Mucosa of gallbladder (tissue), 1 donor: ENCODE measurements at regions not wholly inside any gene's neighbourhood (a gene's known extent, or its start where the extent isn't known, plus 50 kb on each side); places are given as distances from the start of the nearest gene placed in this dataset.
A peak's percentile ranks its signal among the peaks of the same experiment; 100 is the strongest.

Source experiments
- DNase-seq: peaks from one replicate; pipeline ENCODE4 v3.0.0-alpha.2; 2020; ENCODE audit warnings: low spot score
- donor health status: DM: no; HTN: no; CAD: no.

GRCh38 chr5:165624166-165624946, 2118.9 kb downstream of the MAT2B start:
- no peak for DNase-seq

- DNase-seq, result no peak
Measured at GRCh38 chr5:165626161-165626560, 2120.7 kb downstream of the MAT2B start.

DNA sequence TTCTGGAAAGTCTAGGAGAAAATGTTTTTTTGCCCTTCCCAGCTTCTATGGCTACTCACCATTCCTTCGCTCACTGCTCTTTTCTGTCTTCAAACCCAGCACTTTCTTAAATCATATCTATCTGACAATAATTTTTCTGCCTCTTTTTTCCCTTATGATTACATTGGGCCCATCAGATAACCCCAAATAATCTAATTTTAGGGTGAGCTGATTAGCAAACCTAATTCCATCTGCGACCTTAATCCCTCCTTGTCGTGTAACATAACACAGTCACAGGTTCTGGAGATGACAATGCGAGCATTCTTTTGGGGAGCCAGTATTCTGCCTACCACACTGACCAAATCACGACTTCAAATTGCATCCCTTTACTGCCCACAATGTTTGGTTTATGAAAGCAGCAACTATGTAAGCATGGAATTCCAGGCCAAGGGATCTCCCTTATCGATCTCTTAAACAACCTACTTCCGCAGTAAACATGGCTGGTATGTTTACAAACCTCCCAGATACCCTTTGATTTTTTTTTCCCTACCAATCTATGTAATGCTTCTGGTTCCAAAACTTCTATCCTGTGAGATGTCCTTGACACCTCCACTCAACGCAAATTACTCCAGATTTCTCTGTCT, 2122.2 kb downstream of the MAT2B start:
- DNase-seq, result no peak

GRCh38 chr5:165630261-165630778, 2124.9 kb downstream of the MAT2B start:
- peak; percentile 39 for DNase-seq

DNA sequence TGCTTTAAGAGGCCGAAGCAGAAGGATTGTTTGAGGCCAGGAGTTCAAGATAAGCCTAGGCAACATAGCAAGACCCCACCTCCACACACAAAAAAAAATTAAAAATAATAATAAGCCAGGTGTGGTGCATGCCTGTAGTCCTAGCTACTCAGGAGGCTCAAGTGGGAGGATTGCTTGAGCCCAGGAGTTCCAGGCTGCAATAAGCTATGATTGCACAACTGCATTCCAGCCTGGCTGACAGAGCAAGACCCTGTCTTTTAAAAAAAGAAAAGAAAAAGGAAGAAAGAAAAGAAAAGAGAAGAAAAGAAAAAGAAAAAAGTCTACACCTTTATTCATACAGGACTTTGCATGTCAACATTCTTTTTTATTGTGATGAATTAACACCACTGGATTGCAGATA, 2125.8 kb downstream of the MAT2B start:
- no peak for DNase-seq

DNA sequence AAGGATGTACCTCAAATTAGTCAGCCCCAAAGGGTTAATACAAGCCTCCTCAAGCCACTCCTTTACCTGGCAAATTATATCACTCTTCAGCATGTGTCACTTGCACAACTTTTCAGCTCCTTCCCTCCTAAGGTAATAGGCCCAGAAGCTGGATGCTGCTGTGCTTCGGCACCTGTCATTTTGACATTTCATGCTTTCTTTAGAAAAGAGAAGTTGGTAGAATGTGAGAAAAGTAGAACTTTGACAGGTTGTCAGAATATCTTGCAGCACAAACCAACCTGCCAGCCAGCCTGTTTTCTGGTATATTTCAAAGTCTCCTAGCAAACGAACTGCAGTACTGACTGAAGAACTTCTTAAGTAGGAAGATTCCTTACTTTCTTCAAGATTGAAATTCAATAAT, 2136.9 kb downstream of the MAT2B start:
- DNase-seq, result no peak

GRCh38 chr5:165665735-165666400, 2160.4 kb downstream of the MAT2B start:
- DNase-seq, result no peak

GRCh38 chr5:165673499-165673898, 2168.1 kb downstream of the MAT2B start:
- DNase-seq, result no peak

GRCh38 chr5:165695796-165696195, 2190.4 kb downstream of the MAT2B start:
- no peak for DNase-seq

DNA sequence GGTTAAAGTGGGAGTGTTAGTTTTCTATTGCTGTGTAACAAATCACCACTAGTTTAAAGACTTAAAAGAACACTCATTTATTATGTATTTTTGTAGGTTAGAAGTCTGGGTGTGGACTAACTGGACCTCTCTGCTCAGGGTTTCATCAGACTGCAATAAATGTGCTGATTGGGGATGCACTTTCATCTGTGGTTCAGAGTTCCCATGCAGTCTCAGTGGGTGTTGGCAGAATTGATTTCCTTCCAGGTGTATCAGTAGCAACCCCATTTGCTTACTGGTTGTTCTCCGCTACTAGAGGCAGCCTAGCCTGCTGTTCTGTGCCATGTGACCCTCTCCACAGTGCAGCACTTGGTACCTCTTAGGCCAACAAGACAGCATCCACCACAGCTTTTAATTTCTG, 2200.5 kb downstream of the MAT2B start:
- no peak for DNase-seq

DNA sequence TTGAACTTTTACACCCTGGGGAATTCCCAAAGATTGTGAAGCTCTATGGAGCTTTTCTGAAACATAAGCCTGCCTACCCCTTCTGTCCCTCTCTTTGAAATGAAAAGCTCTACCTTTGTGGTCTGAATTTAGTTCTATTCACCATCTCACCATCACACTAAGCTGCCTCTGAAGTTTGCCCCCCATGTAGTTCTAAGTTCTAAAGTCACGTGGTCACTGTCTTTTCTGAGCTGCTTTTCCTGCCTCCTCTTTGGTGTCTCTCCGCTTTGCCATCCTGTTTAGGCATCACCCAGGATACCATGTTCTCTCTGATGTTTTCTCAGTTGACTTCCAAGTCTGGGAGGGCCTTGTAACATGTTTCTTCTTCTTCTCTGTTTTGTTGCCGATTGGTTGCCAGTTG, 2206.6 kb downstream of the MAT2B start:
- no peak for DNase-seq

DNA sequence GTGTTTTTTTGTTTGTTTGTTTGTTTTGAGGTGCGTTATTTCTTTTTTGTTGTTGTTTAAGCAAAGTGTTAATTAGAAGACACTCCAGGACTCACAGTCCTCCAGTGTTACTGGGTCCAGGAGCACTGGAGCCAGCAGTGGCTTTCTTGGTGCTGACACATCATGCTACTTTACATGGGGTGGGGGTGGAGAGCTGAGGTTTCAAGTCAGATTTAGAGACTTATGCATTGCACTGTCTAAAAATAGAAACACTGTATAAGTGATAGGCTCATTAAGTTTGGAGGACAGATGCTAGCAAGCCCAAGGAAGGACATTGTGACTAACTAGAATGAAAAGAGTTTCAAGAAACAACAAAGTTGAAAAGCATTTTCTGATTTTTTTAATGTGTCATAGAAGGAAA, 2209.2 kb downstream of the MAT2B start:
- DNase-seq, result no peak

DNA sequence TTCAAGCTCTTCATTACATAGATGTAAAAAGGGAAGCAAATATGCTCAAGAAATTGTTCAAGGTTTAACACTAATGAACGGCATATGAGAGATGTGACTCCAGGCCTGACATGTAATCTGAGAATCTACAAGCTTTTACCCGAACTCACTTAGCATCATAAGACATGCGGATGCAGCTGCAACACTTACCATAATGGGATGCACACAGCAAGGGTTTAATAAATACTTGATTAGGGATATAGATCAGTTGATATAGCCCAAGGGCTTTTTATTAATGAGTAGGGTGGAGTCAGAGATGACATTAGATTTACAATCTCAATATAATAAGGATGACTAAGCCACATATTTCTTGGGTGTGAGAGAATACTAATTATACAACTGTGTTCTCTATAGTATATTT, 2215.5 kb downstream of the MAT2B start:
- no peak for DNase-seq

DNA sequence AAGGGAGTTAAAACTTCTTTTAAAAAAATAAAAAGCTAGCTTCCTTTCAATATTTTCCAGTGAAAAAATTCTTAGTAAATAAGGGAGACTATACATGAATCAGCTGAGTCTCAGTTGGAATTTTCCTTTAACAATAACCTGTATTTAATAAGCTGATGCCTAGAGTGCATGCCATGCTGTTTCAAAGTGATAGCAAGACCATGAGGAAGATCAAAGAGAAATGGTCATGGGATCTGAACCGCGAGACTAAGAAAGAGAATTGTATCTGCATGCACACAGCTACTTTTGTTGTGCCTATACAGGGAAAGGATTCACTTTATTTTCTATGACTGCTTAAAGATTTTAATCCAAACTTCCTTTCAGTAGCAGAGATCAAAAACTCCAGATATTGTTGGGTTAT, 2217.0 kb downstream of the MAT2B start:
- DNase-seq, result no peak

DNA sequence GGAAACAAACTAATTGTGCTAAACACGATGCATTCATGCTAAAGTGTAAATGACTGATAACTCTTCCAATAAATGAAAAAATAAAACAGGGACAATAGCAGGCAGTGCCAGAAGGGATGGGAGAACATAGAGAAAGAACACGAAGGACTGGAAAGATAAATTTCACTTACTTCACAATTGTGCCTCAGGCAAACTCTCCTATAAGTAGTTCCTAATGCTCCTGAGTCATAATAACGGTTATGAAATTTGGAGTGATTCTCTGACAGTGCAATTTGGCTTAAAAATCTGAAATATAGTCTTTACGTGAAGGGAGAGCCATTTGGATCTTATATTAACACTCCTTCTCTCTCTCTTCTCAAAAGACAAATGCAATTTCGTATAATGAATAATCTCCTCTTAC, 2218.5 kb downstream of the MAT2B start:
- DNase-seq, result no peak

DNA sequence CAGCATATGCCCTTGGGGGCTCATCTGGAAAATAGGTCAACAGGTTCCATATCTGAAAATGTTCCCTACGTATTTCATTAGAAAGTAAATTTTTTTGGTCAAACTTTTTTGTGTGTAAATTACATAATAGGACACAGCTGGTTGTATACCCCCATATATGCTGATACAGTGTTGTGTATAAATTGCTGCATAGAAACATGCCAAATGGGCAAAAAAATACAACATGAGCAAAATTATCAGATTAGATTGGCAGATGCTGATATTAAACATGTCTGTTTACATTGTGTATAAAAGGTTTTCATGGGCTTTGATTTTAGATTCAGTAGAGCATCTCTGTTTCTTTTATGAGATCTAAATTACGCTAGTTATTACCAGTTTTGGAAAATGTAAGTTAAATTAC, 2223.0 kb downstream of the MAT2B start:
- DNase-seq, result no peak

- DNase-seq, result no peak
Measured at GRCh38 chr5:165735388-165735787, 2230.0 kb downstream of the MAT2B start.

- no peak for DNase-seq
Measured at GRCh38 chr5:165739079-165739741, 2233.8 kb downstream of the MAT2B start.

GRCh38 chr5:165757791-165758190, 2252.4 kb downstream of the MAT2B start:
- DNase-seq, result no peak

GRCh38 chr5:165775111-165775510, 2269.7 kb downstream of the MAT2B start:
- no peak for DNase-seq

- no peak for DNase-seq
Measured at GRCh38 chr5:165779505-165779904, 2274.1 kb downstream of the MAT2B start.

GRCh38 chr5:165780901-165781300, 2275.5 kb downstream of the MAT2B start:
- DNase-seq, result no peak
